ENCODE measurements at regions not wholly inside any gene's neighbourhood (a gene's known extent, or its start where the extent isn't known, plus 50 kb on each side); places are given as distances from the start of the nearest gene placed in this dataset.

DNA sequence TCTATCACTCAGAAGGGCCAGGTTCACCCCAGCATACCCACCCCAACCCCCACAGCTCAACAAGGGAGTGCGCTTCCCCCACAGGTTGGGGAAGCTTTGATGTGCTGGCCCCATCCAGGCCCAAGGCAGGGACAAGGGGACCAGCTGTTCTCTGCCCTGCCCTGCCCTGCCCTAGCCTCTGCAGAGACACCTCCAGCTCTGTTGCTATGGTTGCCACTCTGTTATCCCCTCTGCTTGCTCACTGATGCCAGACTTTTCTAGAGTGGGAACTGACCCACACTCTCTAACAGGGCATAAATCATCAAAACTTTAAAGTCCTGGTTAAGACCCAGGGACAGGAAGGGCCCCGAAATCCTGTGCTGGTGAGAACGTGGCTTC, 50.4 kb upstream of the ENPP7 start:
- DNase-seq = no peak

DNA sequence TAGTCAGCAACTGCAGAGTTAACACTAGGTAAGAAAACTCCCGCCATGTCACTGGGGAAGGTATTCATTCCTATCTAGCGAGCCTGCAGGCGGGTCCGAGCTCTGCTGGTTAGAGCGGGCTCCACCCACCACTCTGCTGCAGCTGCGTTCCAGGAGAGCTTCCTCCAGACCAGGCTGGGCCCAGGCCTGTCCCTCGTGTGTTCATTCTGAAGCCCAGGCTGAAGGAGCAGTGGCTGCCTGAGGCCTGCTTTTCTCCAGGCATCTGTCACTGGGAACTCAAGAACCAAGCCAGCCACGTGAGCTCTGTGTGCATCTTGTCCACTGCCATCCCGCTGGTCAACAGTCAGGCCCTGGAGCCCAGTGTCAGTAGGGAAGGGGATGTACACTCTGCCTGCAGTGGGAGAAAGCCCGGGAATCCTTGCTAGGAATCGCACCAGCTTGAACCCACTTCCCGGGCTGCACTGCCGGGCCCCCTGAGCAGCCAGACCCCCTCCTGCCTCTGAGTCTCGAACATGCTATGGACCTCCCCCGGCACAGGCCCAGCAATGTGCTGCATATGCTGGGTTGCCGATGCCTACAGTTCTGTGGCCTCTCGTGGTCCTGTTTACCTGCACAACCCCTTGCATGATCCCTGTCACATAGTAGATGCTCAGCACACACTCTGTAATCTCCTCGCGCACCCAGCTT, 51.0 kb upstream of the ENPP7 start:
- no peak for DNase-seq

DNA sequence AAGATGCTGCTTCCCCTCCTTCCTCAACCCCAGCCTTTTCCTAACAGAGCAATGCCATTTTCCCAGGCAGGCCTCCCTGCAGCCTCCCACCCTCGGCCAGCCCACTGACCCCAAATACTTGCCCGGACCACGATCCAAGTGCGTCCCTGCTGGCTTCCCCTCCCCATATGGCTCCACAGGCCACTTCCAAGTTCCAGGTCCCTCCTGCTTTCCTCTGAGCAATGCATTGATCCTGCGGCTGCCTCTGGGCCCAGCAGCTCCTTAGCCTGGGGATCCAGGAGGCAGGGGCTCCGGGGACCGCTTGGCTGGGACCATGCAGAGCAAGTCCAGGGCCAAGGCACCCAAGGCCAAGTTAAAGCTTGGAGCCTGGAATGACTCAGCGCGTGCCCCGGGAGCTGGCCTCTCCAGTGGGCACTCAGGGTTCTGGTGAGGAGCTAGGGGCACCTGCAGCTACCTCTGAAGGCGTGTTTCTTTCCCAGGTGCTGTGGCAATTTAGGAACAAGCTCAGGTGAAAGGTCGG, 51.9 kb upstream of the ENPP7 start:
- no peak for DNase-seq

DNA sequence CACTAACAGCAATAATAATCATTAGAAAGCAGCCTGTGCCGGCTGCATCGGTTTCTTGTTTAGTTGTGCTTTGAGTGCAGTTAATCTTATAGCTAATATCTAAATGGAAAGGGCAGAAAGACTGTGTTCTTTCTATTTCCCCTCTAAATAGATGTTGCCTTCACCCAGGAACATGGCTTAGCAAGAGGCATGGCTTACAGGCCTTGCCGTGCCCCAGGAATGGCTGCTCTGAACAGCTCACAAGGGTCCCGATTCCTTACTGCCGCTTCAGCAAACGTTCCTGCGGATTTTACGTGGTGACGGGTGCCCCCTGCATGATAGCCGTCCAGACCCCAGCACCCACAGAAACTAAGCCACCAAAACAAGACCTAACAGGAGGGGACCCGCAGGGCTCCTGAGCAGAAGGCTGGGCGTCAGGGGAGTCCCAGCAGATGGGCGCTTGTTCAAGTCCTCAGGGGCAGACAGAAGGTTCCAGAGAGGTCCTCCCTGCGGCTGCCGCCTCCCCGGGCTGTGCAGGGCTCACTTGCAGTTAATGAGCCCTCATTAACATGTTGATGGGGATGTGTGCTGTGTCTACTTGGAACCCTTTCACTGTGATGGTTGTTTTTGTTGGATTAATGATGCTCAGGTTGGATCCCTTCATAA, 52.5 kb upstream of the ENPP7 start:
- DNase-seq = no peak

DNA sequence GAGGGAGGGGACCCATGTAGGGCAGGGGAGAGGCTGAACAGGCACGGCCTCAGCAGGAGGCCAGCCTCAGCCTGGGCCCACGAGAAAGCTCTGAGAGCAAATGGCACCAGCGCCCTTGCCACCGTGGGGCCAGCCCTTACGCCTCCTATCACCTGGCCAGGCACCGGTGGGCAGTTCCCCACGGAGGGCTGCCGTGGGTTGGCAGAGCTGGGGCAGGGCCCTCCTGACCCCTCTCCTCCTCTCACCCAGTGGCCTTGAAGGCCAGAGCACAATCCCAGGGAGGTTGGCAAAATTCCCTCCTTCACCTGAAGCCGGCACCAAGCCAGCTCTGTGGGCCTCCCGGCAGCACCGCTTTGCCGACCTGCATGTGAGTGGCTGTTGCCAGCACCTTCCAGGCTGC, 53.1 kb upstream of the ENPP7 start:
- no peak for DNase-seq

DNA sequence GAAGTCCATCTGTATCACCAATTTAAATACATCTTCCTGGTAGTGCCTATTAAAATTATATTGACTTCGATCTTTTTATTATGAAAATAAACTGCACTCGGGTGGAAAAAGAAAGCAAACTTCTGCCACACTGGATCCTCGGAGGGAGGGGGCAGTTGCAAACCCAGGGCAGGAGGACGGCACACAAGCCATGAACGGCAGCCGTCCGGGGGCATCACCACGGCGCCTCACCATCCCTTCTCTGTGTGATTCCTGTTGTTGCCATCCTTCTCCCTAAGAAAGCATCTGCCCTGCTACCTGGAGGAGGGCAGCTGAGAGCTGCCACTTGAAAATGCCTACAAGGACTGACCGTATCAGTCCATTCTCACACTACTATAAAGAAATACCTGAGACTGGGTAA, 53.9 kb upstream of the ENPP7 start:
- DNase-seq = no peak

DNA sequence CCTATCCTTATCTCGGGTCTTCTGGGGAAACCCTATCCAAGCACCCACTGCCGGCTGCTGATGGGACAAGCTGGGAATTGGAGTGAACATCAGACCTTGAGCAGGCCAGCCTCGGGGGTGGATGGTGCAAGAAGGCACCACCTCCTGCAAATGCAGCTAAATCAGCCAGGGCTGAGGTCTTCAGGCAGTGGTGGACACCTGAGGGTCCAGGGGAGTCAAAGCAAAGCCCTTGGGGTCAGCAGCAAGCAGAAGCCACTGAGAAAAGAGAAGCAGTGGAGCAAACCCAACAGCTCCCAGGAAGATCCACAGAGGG, 55.4 kb upstream of the ENPP7 start:
- no peak for DNase-seq

DNA sequence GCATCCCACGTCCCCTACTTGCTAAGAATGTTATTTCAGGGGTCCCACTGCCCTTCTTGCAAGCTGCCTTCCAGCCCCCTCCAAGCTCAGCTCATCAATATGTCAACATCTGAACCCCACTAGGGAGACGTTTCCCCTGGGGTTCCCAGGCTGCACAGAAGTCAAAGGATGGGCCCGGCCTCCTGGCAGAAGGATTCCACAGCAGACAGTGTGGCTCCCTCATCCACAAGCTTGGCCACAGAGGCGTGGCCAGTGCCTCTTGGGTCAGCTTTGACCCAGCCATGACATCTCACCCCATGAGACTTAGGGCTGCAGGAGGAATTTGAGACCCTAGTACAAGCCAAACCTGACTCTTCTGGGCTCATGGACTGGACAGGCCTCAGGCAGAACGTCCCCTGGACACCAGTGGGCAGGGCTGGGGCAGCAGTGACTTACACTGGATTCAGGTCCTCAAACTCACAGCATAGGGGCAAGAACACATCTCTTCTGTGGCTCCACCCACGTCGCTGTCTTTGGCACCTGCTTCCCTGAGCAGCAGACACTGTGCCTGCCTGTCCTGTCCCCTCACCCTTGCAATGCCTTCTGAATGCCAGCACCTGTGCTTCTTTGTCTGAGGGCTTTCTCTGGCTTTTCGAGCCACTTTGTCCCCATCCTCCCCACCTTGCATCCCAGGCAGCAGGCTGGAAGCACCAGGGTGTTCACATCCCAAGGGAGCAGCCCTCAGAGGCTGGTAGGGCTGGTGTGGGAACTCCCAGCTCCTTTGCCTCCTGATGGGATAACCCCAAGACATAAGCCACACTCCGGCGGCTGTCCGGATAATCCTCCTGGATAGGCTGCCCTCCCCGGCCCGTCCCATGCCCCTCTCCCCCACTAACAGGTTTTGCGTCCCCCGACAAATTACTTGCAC, 56.0 kb upstream of the ENPP7 start:
- DNase-seq = no peak

DNA sequence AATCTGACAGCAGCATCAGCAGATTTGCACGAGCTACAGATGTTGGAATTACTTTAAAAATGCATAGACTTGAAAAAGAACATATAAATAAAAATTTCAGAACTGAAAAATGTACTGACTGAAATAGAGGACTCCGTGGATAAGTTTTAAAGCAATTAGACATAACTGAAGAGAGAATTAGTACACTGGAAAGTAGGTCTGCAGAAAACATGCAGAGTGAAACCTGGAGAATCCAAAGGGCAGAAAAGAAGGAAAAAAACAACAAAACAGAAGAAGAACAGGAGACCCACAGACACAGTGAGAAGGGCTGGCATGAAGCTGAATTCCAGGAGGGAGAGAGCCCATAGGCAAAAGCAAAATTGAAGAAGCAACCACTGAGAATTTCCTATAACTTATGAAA, 57.2 kb upstream of the ENPP7 start:
- no peak for DNase-seq

DNA sequence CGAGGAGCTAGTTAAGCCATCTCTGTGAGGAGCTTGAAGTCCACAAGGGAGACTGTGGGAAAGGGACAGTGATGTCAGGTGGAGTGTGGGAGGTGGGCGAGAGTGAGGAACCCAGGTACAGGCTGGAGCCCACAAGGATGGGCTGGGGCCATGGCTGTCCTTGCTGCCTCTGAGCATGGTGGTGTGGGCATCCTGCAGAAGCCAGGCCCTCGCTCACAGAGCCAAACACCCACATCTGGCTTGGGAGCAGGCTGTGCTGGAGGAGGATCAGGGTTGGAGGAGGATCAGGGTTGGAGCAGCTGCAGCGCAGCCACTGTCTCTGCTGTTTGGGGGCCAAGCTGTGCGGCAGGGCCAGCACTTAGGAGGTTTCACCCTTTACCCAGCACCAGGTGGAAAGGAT, 58.2 kb upstream of the ENPP7 start:
- DNase-seq = no peak

DNA sequence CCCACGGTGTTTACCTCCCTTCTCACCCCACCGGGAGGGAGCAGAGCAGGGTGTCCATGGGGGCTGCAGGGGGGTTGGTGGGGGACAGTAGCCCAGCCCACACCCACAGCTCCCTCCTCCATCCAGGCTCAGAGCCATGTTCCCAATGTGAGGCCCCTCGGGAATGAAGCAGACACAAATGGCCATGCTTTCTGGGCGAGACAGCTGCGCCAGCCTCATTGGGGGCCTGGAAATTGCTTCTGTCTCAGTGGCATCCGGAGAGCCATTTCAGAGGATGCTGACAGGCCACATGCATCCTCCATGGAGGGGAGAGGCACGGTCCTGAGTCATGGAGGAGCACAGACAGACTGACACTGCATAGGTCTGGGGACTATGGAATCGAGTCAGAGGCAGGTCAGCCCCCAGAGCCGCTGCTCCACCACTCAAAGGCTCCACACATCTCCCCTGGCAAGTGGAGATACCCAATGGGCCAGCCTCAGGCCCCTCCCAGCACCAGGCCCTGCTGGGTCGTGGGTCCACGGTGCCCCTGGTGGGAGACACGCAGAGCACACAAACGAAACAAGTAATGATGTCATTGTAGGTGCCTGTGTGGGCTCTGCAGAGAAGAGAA, 59.6 kb upstream of the ENPP7 start:
- no peak for DNase-seq

DNA sequence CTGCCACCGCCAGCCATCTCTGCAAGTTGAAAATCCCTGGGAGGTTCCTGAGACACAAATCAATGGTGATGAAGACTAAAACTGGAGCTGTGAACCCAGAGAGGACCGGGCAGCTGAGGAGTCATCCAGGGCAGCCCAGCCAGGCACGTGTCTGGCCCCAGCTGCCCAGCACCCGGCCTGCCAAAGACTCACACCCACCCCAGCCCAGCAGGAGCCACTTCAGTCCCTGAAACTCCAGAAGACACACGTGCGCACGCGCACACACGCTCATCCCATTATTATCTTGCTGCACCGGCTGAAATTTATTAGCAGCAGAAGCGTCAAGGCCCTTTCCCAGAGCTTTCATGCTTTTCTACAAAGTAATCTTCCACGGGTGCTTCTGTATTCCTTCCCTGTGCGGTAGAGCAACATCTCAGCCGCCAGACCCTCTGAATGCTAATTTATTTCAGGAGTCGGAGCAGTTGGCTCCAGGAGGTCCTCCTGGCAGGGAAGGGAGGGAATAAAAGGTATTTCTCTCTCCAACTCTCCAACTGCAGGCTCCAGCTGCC, 59.8 kb upstream of the RBFOX3 start:
- DNase-seq = no peak

DNA sequence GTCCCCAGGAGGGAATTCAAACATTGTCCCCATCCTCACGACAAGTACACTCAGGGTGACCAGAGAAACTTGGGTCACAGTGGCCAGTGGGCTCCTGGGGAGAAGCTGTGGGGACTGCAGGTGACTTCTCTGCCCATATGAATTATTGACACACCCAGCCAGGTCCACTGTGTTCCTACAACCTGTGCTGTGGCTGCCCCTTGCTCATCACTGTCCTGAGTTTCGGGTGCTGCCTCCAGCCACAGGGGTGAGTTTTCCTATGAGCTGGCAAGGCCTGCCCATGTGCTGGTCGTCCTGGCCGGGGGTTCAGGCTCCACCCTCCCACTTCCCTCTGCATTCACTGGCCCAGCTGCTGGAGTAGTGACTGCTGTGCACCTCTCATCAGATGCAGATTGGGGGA, 59.0 kb upstream of the RBFOX3 start:
- no peak for DNase-seq

DNA sequence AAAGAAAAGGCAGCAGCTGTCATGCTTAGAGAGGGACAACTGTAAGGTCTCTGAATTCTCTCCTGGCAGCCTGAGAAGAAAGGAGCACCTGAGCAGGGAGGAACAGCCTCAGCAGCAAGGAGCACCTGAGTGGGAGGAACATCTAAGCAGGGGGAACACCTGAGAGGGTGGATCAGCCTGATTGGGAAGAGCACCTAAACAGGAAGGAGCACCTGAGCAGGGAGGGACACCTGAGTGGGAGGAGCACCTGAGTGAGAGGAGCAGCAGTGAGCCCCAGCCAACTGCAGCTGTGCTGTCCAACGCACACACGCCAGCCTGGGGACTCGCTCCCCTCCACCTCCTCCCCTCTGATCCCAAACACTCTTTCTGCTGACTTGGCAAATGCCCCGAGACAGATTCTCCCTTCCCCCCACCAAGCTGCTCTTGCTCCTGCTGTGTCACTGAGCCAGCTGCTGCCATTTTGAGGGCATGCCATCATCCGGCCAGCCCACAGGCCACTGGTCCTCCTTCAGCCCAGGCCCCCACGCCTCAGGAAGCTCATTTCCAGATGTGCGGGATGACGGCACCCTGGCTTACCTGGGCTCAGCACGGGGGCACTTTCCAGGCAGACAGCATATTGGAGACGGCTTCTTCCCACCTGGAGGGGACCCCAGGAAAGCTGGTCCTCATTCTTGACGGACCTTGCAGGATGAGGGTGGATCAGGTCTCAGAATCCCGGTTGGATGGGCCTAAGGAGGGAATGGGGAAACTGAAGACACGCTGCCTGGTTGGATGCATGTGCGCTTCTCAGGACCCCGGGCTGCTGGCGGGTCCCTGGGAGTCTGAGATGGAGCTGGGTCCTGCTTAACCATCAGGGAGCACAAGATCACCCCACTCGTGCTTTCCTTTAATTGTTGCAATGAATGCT, 57.7 kb upstream of the RBFOX3 start:
- no peak for DNase-seq

DNA sequence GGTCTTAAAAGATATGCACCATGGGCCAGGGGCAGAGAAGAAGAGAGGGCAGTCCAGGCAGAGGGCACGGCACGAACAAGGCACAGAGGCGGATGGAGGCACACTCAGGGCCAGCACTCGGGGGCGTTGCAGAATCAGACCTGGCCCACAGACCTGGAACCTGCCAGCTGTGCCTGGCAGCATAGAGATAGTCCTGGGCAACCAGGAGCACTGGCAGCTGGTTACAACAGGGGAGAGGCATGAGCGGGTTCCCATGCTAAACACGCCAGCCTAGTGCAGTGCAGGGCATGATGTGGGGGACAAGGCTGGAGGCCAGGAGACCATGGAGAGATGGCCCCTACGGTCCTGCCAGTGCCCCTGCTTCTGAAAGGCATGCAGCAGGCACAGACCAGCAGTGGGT, 56.9 kb upstream of the RBFOX3 start:
- no peak for DNase-seq

DNA sequence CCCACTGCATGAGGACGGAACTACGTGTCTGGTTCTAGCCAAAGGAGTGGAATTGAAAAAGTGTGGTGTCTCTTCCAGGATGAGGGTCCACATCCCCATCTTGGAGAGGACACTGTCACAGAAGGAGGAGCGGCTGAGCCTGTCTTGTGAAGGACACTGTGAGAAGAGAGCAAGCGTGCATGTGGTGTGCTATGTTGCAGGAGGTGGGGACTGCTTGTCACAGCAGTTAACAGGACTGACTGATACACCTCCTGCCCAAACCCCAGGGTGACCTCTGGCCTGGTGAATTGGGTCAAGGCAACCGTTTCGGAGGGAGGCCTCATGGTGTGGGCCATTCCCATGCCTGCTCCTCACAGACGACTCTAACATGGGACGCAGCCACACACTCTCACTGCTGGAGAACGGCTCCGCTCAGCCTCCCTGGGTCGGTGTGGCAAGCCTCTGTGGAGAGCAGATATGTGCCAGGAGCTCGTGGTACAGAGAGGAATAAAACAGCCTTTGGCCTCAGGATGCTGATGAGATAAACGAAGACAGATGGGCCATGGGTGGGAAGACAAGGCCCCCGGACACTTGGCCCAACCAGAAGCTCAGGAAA, 56.4 kb upstream of the RBFOX3 start:
- no peak for DNase-seq

DNA sequence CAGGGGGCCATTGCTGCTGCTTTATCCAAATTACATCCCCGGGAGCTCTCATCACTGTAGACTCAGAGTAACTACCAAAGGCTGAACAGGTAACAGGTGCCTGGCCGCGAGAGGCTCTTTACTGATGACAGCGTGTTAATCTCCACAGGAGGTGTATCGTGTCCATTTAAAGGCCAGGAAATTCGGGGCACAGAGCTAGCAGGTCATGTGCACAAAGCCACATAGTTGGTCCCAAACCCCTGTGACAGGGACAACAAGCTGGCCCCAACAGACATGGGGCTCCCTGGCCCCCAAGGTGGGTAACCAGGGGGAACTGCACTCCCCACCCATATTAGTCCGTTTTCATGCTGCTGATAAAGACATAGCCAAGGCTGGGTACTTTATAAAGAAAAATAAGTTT, 55.3 kb upstream of the RBFOX3 start:
- DNase-seq = no peak

DNA sequence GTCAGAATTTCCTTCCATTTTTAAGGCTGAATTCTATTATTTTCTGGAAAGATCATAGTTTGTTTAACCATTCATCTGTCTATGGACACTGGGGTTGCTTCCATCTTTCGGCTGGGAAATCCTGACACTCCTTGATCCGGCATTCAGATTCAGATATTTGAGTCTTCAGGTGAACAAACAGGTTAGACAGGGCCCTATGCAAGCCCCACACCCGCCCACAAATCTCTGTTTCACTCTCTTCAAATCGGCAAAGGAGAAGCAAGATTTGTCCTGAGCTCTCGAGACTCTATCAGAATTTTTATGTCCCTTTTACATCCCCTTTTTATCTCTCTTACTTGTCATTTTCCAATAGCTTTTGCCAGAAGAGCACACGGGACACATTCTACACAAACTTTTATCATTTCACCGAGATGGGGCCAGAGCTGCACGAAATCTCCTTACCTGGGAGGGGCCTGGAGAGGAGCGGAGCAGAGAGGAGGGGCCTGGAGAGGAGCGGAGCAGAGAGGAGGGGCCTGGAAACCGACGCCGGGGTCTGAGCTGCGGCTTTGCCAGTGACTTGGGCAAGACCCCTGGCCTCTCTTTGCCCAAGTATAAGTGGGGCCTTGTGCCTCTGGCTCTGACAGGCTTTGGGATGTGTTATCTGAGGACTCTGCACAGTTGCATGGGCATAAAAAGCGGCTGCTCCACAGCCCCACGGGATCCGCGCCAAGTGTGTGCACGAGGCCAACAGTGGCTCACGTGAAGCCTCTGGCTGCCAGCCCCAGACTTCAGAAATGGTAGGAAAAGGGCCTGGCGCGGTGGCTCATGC, 54.3 kb upstream of the RBFOX3 start:
- peak in 1 of 2 donors; percentile 6 for DNase-seq

DNA sequence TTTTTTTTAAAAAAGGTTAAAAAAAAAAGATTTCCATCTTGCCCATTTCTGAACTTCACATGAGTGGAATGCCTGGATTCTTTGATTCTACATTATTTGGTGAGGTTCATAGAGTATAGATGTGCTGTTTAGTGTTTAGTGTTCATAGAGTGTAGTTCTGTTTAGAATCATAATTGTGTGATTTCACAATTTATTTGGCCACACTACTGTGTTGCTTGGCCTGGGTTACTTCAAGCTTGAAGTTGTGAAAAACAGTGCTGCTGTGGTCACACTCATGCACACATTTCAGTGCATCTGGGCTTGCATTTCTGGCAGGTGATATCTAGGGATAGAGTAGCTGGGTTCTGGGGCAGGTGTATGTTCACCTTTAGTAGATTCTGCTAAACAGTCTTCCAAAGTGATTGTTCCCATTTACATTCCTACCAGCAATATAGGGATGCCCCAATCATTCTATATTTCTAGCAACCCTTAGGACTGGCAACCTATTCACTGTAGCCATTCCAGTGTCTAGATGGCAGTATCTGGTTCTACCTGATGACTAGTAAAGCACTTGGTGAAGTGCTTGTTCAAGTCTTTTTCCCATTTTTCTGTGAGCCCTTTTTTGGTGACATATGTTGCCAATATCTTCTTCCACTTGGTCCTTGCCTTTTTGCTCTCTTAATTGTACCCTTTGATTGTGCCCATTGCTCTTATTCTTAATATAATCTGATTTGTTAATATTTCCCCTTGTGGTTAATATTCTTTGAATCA, 50.6 kb upstream of the RBFOX3 start:
- no peak for DNase-seq
